AG09309 (cell line): ENCODE measurements at regions not wholly inside any gene's neighbourhood (a gene's known extent, or its start where the extent isn't known, plus 50 kb on each side); places are given as distances from the start of the nearest gene placed in this dataset.

Experiments
- DNase-seq: peaks from one replicate; pipeline ENCODE4 v3.0.0-alpha.2; 2010; ENCODE audit warnings: low read depth
- H3K4me3 ChIP-seq: 2 replicates; pipeline ENCODE4 v1.5.1; 2011; ENCODE audit warnings: mild to moderate bottlenecking, low read depth, low read length, moderate library complexity; ENCODE audit not compliant: control insufficient read depth
- TF ChIP-seq, protein P1 (sequence below): IDR thresholded peaks from 2 replicates; pipeline ENCODE4 v1.5.1; 2011; ENCODE audit warnings: mild to moderate bottlenecking, low read depth, low read length, inconsistent platforms; ENCODE audit not compliant: insufficient read depth, control insufficient read depth; ENCODE audit errors: missing control alignments

DNA sequence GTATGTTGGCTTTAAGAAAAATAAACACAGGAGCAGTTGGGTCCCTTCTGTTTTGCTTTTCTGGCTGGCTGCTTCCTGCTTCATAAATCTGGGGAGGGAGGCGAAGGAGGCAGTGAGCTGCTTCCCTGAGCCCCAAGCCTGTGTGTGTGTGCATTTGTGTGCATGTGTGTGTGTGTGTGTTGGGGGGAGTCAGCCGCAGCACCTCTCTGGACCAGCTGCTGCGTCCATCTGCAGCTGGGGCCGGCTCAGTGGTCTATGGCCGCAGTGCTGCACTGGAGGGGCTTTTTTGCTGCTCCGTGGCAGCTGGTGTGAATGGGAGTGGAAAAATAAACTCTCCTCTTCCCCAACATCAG lies 192.3 kb downstream of the RNF144A start:
- TF ChIP-seq, protein P1, sequence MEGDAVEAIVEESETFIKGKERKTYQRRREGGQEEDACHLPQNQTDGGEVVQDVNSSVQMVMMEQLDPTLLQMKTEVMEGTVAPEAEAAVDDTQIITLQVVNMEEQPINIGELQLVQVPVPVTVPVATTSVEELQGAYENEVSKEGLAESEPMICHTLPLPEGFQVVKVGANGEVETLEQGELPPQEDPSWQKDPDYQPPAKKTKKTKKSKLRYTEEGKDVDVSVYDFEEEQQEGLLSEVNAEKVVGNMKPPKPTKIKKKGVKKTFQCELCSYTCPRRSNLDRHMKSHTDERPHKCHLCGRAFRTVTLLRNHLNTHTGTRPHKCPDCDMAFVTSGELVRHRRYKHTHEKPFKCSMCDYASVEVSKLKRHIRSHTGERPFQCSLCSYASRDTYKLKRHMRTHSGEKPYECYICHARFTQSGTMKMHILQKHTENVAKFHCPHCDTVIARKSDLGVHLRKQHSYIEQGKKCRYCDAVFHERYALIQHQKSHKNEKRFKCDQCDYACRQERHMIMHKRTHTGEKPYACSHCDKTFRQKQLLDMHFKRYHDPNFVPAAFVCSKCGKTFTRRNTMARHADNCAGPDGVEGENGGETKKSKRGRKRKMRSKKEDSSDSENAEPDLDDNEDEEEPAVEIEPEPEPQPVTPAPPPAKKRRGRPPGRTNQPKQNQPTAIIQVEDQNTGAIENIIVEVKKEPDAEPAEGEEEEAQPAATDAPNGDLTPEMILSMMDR: no peak
- H3K4me3 ChIP-seq: no peak overlapping the region
- DNase-seq: no peak

DNA sequence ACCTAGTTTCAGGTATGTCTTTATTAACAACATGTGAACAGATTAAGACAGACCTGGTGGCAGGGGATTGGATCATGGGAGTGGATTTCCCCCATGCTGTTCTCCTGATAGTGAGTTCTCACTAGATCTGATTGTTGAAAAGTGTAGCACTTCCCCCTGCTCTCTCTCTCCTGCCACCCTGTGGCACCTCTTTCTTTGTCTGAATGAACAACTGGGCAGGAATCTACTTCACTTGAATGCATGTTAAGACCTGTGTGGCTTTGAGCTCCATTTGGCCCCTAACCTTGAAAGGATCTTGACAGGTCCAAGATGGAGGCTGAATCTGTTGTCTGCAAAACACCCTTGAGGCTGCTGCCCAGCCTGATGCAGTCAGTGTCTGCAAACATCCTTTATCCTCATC lies 194.4 kb downstream of the RNF144A start:
- DNase-seq: no peak
- TF ChIP-seq, protein P1: peak; percentile 20
- H3K4me3 ChIP-seq: no peak overlapping the region

DNA sequence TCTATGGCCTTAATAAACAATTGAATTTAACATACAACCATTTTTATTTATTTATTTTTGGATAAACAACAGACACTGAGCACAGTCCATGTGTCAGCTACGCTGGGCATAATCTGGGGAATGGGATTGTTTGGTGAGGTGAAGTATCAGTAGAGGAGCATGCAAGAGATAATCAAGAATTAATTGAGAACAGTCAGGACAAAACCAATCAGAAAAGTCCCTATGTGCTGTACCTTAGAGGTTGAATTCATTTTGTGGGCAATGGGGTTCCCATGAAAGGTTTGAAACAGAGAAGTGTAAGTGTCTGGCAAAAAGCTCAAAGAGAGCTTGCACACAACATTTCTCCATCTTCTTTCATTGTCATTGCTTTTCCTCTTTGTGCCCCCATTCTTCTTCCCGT lies 198.2 kb downstream of the RNF144A start:
- TF ChIP-seq, protein P1: no peak
- H3K4me3 ChIP-seq: no peak overlapping the region
- no peak for DNase-seq

- no peak overlapping the region for H3K4me3 ChIP-seq
- TF ChIP-seq, protein P1: no peak
- DNase-seq: no peak
Measured at GRCh38 chr2:7115906-7116305, 198.7 kb downstream of the RNF144A start.

DNA sequence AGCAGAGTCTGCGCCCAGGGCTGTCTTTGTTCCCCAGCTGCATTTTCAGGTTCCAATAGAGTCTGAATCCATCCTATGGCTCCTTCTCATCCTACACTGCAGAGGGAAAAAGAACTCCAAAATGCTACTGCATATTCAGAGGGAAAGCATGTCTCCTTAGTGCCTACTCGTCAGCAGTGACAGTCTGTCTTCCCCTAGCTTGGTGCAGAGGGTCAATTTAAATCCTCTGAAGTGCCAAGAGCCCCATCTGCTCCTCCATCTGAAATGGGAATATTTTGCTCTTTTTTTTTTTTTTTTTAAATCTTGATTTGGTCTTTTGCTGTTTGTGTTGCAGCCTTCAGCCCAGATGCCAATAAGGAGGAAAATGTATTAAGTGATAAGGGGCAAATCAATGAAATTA lies 199.3 kb downstream of the RNF144A start:
- no peak overlapping the region for H3K4me3 ChIP-seq
- no peak for DNase-seq
- TF ChIP-seq, protein P1: no peak

DNA sequence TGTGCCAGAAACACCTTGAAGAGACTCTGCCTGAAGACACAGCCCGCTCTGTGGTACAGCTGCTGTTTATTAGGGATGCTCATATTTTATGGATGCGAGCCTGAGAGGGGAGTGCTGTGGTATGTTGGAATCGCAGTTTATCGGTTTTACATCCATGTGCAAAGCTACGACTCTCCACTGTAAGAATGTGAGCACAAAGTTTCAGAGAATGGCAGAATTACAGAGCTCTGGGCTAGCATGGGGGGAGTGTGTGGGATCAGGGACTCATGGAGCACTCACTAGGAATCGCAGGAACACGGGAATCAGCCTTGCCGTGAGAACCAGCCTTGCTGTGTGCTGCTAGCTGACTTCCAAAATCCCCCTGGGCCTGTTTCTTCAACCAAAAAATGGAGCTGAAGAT lies 199.9 kb downstream of the RNF144A start:
- DNase-seq: no peak
- H3K4me3 ChIP-seq: no peak overlapping the region
- TF ChIP-seq, protein P1: no peak

GRCh38 chr2:7118606-7119131 lies 201.5 kb downstream of the RNF144A start:
- TF ChIP-seq, protein P1: no peak
- no peak for DNase-seq
- no peak overlapping the region for H3K4me3 ChIP-seq
